ENCODE measurements at regions not wholly inside any gene's neighbourhood (a gene's known extent, or its start where the extent isn't known, plus 50 kb on each side); places are given as distances from the start of the nearest gene placed in this dataset.

DNA sequence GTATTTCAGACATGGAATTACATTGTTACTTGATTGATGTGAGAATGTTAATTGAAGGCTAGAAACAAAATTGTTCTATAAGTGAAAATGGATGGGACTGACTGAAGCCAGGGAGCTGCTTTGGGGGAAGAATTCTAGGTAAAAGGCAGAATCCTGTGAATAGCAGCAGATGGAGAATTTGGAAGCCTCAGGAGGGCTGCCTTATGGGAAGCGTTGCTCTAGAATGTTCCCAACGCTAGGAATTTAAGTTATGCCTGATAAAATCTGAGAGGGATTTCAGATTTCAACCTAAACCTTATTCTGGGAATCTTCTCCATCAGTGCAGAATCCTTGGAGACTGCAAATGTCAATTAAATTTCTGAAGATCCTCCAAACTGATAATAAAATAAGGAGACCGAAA is 858.2 kb upstream of the FLRT2 start:
- DNase-seq, result no peak

GRCh38 chr14:84674636-84675035 is 855.3 kb upstream of the FLRT2 start:
- DNase-seq, result no peak

DNA sequence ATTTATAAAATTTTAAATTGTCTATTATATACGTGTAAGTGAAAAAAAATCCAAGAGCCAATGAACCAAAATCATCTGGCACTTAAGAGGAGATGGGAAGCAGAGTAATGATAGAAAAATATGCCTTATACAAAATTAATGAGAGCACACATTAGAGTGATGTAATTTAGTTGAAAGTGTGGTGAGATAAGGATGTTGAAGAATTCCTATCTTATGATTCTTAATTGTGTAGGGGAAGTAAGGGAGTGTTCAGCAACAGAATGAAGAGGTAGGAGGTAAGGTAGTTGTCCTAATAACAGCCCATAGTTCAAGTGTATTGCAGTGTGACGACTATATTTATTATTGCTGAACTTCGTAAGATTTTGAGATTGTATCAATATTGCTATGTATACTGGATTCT is 843.4 kb upstream of the FLRT2 start:
- DNase-seq, result no peak

DNA sequence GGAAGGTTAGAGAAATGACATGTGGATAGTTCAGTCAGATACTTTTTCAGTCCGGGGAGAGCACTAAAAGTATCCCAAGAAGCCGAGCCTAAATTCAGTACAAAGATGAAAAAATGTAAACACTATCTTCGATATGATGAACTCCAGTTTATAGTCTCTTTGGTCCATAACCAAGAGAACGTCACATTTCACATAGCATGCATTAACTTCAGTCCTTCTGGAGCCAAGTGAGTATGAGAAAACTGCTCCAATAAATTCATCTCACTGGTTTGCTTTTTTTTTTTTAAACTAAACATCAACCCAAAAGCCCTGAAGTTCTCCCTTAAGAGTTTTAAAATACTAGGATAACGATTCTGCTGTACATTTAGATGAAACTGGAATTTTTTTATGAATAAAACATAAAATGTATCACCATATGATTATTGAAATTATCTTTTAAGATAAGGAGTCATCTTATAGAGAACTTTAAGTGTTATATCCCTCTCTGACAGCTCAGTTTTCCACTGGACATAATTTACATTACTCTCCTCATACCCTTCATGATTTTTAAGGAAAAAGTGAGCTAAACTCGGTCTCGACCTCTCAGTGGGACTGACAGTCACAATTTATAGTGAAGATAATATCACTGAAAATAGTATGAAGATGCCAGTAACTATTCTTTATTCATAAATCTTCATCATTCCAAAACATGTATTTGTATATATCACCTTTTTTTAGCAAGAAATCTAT is 841.5 kb upstream of the FLRT2 start:
- no peak for DNase-seq

DNA sequence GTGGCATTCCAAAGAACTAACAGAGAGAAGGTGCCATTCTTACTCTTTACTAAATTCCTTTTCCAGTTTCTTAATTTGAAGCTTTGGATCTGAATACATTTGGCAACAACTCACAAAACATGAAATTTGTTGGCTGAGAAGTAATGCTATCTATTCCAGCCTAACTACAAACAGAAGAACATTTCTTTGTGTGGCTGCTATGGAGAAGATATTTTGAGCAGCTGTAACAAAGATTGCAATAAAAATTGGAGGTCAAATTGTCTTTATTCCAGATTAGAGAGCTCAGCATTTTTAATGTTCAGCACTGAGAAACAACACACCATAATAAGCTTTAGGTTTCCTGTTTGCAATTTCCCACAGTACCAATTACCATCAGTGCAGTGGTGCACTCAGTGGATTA is 835.8 kb upstream of the FLRT2 start:
- no peak for DNase-seq

DNA sequence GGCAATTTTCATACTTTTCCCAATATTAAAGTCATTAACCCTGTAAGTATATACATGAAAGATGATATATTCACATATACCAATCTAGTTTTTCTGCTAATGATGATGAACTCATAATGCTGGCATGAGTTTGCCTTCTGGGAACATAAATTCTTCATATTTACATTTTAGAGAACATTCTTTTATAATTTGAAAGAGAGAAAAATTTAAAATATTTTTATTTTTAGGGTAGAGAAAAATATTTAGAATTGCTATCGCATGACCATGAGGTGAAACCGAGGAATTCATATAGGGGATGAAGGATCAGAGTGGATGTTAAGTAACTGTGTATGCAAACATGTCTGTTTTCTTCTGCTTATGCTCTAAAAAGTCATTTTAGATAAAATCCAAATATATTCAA is 825.3 kb upstream of the FLRT2 start:
- no peak for DNase-seq

DNA sequence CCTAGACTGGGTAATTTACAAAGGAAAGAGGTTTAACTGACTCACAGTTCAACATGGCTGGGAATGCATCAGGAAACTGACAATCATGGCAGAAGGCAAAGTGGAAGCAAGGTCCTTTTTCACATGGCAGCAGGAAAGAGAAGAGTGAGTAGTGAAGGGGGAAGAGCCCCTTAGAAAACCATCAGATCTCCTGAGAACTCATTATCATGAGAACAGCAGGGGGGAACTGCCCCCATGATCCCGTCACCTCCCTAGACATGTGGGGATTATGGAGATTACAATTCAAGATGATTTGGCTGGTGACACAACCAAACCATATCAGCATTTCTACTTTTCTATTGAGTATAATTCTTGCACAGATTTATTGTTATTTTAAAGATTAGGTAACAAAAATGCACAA is 822.1 kb upstream of the FLRT2 start:
- DNase-seq, result no peak

DNA sequence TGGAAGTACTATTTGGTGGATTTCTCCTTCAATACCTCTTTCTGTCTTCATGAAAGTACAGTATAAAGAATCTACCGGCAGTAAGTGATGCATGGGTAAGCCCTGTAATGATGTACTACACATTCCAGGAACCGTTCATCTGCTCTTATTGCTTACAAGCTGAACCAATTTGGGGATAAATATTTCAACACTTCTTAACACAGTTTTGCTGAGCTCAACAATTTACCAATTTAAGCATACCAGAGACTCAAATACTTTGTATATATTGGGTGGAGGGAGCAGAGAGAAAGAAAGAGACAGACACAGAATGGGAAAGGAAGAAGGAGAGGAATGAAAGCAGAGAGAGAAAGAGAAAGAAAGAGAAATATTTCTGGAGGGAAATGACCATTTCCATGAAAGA is 821.1 kb upstream of the FLRT2 start:
- no peak for DNase-seq

DNA sequence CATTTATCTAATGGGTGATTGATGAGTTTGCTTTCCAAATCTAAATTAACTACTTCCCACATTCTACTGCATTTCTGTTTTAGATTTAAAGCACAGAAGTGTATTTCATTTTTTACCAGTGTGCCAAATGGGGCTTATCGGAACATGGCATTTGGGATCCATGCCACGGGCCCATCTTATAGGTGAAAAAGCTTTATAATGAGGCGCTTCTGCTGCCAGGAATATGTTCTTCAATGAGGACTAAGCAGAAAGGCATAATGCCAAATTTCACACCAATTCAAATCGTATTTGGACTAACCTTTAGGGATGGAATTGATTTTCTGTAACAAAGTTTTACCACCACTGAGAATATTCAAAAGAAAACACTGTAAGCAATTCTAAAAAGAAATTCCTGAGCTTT is 803.5 kb upstream of the FLRT2 start:
- DNase-seq, result no peak

DNA sequence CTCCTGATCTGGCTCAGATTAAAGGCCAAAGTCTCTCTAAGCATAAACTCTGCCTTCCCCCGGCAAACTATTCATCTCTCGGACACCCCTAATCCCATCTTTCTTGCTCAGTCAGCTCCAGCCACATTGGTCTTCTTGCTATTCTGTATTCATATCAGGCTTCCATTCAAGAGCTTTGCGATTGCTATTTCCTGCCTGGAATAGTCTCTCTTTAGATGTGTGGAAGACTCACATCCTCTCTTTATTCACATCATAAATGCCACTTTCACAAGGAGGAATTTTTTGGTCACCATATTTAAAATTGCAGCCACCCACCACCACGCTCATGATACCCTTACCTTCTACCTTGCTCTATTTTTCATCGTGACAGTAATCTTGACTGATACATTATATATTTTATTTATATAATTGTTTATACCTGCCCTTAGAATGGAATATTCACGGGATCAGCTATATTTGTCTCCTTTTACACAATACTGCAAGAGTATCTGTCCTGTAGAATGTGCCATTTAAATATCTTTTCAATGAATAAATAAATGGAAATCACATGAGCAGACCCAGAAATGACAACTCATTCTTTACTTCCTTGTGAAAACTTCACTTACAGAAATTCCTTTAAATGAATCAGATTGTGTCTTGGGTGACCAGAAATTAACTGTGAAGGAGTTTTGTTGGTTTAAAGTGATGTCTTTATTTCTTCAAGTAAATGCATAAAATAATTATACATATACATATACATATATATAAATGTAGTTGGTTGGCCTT is 780.6 kb upstream of the FLRT2 start:
- DNase-seq, result no peak

DNA sequence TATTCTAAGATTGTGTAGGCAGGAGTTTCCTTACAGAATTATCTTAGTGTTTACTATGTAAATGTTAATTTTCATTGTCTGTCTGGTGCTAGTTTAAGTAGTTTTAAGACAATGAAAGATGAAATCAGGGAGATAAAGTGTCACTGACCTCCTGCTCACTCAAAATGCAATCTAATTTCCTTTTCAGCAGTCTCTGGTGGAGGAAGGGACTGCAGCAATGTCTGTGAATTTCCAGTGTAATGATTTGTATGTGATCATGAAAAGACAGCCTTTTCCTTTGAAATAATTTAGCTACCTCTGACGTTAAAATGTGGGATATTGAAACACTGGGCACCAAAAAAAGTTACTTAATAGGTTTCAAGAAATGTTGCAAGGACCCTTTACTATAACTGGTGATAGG is 779.7 kb upstream of the FLRT2 start:
- DNase-seq, result no peak

DNA sequence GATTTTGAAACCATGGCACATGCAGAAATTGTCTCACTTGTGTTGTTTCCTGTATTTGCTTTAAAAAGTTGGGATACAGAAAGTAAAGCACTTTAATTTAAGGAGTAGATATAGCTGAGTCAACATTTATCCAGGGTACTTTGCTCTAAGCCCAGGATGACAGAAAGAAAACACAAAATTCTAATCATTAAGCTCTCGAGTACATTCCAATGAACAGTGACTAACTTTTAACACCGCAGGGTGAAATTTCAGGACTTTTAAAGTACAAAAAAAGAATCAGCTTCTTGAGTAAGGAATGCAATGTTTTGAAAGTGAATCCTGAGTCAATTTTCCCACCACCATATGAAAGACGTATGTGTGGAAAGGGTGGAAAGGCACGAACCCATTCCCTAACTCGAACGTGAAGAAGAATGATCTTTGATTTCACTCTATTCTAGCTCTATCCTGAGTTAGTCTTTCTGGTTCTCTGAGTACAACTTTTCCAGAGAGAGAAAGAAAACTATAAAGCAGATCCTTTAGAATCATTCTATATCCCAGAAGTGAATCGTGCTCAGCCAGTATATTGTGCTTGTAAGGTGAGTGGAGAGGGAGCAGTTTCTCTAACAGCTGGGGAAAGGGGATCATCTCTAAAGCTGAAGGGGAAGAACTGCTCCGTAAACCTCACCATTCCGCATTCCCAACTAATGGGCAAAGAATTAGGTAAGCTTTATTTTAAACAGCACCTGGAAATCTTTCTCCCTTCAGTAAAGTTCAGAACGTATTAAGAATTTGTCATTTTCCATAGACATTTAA is 779.0 kb upstream of the FLRT2 start:
- no peak for DNase-seq

DNA sequence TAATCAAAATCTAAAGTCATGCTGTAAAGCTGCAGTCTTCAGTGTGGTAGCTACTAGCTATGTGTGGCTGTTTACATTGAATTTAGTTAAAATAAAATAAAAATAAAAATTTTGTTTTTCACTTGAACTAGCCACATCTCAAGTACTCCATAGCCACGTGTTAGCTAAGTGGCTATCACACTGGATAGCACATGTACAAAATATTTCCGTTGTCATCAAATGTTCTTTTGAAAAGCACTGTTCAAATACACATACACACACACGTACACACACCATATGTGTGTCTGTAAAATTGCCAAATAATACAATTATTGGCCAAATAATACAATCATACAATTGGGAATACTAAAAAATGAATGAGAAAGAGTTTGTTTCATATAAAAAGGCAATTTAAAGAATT is 778.2 kb upstream of the FLRT2 start:
- no peak for DNase-seq

DNA sequence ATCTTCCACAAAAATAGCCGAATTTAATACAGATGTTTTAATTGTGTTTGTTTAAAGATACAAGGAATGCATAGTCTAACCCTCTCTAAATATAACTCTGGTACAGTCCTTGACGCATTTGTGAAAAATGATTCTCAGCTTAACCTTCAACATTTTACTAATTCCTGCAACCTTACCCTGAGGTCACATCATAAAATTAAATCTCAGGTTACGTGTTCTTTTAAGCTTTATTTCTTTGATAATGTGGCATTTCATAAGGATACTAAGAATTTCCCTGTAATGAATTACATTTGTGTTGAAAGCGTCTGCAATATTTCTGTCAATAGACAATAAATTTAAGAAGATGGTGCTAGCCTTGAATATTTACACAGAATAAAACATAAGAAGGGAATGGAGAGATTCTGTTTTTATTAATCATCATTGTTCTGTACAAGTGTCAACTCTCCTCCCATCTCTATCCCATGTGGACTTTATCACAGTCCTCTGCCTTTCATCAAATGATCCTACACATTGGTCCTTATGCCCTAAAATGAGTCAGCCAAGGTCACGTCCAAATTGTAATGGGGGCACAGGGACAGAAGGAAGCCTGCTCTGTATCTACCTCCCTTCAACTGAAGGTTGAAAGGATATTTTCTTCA is 769.3 kb upstream of the FLRT2 start:
- no peak for DNase-seq

DNA sequence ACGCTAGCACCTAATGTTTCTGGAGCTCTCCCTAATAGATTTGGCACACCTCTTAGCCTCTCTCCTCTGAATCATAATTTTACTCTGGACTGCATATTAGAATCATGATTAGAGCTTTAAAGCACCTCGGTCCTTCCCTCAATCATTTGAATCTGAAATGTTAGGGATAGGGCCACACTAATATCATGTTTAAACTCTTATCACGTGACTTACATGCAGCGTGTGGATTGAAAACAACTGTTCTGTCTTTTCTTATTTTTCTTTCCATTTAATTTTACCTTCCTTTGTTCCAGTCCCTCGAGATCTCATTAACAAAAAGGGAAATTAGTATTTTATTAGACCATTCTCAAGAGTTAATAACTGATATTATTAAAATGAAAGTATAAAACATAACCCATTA is 762.5 kb upstream of the FLRT2 start:
- DNase-seq, result no peak

DNA sequence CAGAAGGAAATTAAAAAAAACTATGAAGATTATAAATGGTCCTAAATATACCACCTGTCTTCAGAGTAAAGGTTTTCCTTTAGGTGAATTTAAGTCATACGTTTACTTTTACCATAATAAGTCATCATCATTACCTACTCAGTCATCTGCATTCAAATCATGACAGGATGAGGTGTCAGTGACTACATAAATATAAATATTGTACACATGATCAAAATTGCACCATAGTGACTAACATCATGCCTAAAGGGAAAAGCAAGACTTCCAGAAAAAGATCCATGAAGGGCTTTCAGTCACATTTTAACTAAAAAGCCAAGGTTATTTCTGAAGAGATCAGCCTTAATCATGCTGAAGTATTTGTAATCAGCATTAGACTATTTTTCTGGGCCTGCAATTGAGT is 759.9 kb upstream of the FLRT2 start:
- DNase-seq, result no peak

DNA sequence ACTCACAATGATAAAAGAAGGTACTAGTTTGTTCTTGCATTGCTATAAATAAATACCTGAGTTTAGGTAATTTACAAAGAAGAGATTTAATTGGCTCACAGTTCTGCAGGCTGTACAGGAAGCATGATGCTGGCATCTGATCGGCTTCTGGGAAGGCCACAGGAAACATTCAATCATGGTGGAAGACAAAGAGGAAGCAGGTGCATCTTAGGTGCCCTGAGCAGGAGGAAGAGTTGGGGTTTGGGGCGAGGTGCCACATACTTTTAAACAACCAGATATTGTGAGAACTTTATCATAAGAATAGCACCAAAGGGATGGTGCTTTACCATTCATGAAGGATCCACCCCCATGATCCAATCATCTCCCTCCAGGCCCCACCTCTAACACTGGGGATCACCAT is 752.6 kb upstream of the FLRT2 start:
- no peak for DNase-seq

GRCh38 chr14:84782902-84783301 is 747.0 kb upstream of the FLRT2 start:
- DNase-seq, result no peak

DNA sequence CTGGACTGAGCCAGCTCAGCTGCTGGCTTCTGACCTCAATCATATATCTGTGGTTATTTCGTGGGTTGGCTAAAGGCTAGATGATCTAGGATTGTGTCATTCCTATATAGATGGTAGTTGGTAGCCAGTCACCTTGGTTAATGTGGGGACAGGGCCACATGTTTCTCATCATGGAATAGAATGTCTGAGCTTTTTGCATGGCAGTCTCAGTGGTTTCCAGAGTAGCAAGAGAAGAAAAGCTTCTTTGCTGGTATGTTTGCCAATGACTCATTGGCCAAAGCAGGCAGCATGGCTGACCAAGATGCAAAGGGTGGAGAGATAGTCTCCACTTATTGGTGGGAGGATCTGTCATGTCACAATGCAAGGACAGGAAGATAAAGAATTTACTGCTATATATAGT is 746.4 kb upstream of the FLRT2 start:
- no peak for DNase-seq

DNA sequence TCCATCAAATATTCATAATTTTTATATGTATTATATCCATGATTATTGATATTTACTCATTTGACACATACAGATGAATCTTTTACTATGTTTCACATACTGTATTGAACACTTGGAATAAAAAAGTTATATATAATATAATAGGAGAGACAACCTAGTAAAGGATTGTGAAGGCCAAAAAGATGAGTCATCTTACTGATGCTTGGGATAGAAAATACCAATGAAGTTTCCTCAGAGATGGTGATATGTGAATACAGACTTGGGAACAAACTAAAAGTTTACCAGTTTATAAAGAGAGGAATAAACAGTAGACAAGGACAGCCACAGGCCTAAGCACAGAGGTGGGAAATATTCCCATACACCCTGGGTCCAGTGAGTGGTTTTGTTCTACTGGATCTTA is 743.9 kb upstream of the FLRT2 start:
- DNase-seq, result no peak

DNA sequence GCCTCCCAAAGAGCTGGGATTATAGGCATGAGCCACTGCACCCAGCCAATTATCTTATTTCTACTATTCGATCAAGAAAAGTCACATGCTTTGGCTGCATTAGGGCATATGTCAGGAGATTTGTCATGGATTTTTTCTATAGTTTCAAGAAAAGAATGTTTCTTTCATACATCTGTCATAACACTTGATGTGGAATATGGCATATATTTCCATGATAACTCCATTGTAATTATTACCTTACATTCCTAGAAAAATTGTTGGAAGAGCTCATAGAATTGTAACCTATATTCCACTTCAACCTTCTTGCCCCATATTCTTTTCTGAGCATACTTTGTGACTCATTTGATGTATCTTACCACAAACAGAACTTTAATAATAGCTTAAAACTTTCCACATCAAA is 740.9 kb upstream of the FLRT2 start:
- DNase-seq, result no peak

DNA sequence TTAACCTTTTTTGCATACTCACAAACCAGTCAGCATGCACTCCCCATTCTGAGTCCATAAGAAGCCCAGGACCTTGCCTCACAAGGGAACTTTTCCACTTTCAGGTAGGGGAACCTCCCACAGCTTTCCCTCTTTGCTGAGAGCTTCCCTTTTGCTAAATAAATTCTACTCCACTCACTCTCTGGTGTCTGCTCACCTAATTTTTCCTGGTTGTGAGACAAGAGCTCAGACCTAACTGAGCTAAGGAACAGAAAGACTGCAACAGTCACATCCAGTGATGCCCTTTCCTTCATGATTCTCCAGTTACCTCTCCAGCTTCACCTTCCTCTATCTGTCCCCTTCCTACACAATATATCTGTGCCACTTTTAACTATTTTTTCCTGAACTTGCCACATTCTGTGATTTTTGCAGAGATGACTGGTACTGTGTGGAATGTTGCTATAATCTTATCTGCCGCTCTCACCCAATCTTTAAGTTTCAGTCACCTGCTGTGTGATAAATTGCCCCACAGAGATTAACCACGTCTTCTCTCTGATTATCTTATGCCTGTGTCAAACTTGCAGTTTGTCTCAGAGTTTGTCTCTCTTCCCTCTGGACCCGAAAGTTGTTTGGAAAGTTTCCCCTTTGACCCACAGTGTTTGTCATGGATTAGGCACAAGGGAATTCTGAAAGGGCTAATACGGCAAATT is 737.1 kb upstream of the FLRT2 start:
- no peak for DNase-seq

DNA sequence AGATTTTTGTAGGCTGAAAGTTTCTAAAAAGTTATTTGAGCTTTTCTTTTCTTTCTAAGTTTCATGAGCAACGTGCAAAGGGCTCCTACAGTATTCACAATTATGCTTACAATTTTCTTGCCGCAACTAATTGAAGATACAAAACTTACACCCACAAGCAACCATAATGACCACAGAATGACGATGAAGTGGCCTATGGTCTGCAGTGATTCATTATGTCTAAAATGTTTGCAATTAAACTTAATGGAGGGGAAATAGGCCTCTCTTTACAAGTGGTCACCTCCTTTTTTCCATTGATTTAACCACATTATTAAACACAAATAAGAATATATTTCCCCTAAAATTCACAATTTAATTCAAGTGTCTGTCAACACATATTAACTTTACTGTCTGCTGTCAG is 732.6 kb upstream of the FLRT2 start:
- no peak for DNase-seq

All from activated CD8-positive, alpha-beta memory T cell treated with anti-CD3 and anti-CD28 coated beads for 24 hours (primary cell).